K562 (cell line): ENCODE measurements at regions not wholly inside any gene's neighbourhood (a gene's known extent, or its start where the extent isn't known, plus 50 kb on each side); places are given as distances from the start of the nearest gene placed in this dataset.

Experiments used
- ATAC-seq: fragments of 200-7000 bp; cut with Tn5 transposase; 3 replicates; pipeline ENCODE4 v1.9.1; 2020; ENCODE audit warnings: moderate library complexity
- BruUV-seq: library from RNA; stranded (reverse); fragments of 400-500 nt; replicated peaks from 2 replicates; lab custom pipeline; 2021; lab: Mats Ljungman, UMichigan
- CTCF ChIA-PET: fragments of 300-600 bp; formaldehyde crosslinking; extraction: SDS; loops from one replicate; lab custom pipeline; 2021; ENCODE audit warnings: low intra/inter-chr PET ratio; lab: Yijun Ruan, JAX
- POLR2A ChIA-PET: fragments of 300-600, 350-650 bp; sonication (Branson Sonifier 250); formaldehyde crosslinking; extraction: SDS; loops from one replicate; lab custom pipeline; 2021; ENCODE audit warnings: antibody characterized with exemption, inconsistent platforms; lab: Yijun Ruan, JAX
- DNase-seq, 4 experiments: peaks; one replicate each; pipeline versions ENCODE4 v3.0.0 to v3.0.0-alpha.2; 2011 to 2018; ENCODE audit warnings: low spot score in 3 of 4, mixed read lengths in 3 of 4; ENCODE audit errors: extremely low read depth in 1 of 4
- FAIRE-seq: peaks from 2 replicates; lab custom pipeline; 2011; peaks lifted over from hg19 to GRCh38; lab: Jason Lieb, UNC
- H2AFZ ChIP-seq: 2 replicates; pipeline ENCODE4 v1.6.0; 2011; ENCODE audit warnings: low read depth, low read length, control low read depth, inconsistent platforms
- H3K27ac ChIP-seq: fragments of 200-600 bp; 3 replicates; pipeline ENCODE4 v1.8.0; 2011; ENCODE audit warnings: low read depth, mild to moderate bottlenecking, control low read depth, inconsistent platforms, low read length, moderate library complexity, mixed read lengths; ENCODE audit errors: extremely low read depth
- H3K27me3 ChIP-seq, 2 experiments: fragments of 300-600 bp in 1 of 2; 2 replicates in 1 of 2; 3 replicates in 1 of 2; pipeline versions ENCODE4 v1.6.0 to v1.8.0; 2011; ENCODE audit warnings: inconsistent platforms in 2 of 2, low read length in 2 of 2, mild to moderate bottlenecking in 1 of 2, mixed read lengths in 1 of 2, moderate library complexity in 1 of 2; ENCODE audit not compliant: control insufficient read depth in 2 of 2, insufficient read depth in 2 of 2
- H3K36me3 ChIP-seq: fragments of 300-600 bp; 3 replicates; pipeline ENCODE4 v1.8.0; 2011; ENCODE audit warnings: mild to moderate bottlenecking, low read length, inconsistent platforms; ENCODE audit not compliant: control insufficient read depth, insufficient read depth
- H3K4me1 ChIP-seq, 2 experiments: fragments of 200-600 bp in 1 of 2; replicated peaks in 1 of 2; 2 replicates in 1 of 2; 3 replicates in 1 of 2; pipeline versions ENCODE4 v1.5.1 to v1.8.0; 2011; ENCODE audit warnings: inconsistent platforms in 2 of 2, low read length in 2 of 2, mild to moderate bottlenecking in 1 of 2, mixed read lengths in 1 of 2, moderate library complexity in 1 of 2; ENCODE audit not compliant: control insufficient read depth in 2 of 2, insufficient read depth in 2 of 2
- H3K4me2 ChIP-seq: 2 replicates; pipeline ENCODE4 v1.6.1; 2011; ENCODE audit warnings: low read length, control low read depth, inconsistent platforms, mixed read lengths; ENCODE audit not compliant: insufficient read depth
- H3K4me3 ChIP-seq: fragments of 200-600 bp; sonication (generic), shearing (Covaris generic); 2 replicates; pipeline ENCODE4 v1.5.1; 2016; ENCODE audit warnings: control low read depth, inconsistent platforms
- H3K79me2 ChIP-seq: fragments of 200-600 bp; 3 replicates; pipeline ENCODE4 v1.8.0; 2011; ENCODE audit warnings: low read length, inconsistent platforms; ENCODE audit not compliant: control insufficient read depth, insufficient read depth
- H3K9ac ChIP-seq, 2 experiments: 2 replicates each; pipeline versions ENCODE4 v1.6.0 to v1.6.1; 2011; ENCODE audit warnings: low read depth in 2 of 2, low read length in 2 of 2, control low read depth in 1 of 2, inconsistent platforms in 1 of 2, mild to moderate bottlenecking in 1 of 2, mixed read lengths in 1 of 2; ENCODE audit not compliant: insufficient read depth in 1 of 2
- H3K9me1 ChIP-seq: one replicate; pipeline ENCODE4 v1.6.0; 2011; ENCODE audit warnings: inconsistent platforms, mild to moderate bottlenecking, low read length, moderate library complexity; ENCODE audit not compliant: control insufficient read depth, insufficient read depth
- H3K9me3 ChIP-seq: replicated peaks from 2 replicates; pipeline ENCODE4 v1.5.1; 2011; ENCODE audit warnings: low read depth, low read length, inconsistent platforms; ENCODE audit not compliant: control insufficient read depth, insufficient read depth
- H4K20me1 ChIP-seq: replicated peaks from 2 replicates; pipeline ENCODE4 v1.6.1; 2011; ENCODE audit warnings: low read length, inconsistent platforms, mixed read lengths; ENCODE audit not compliant: control insufficient read depth, insufficient read depth
- CUX1 ChIP-seq: fragments of 200-800 bp; sonication (Bioruptor generic); IDR thresholded peaks from 2 replicates; pipeline ENCODE4 v1.6.1; 2016; ENCODE audit warnings: missing genetic modification characterization, missing compliant biosample characterization
- ILF3 ChIP-seq: fragments of 450-650 bp; IDR thresholded peaks from 2 replicates; pipeline ENCODE4 v1.6.1; 2018; ENCODE audit warnings: antibody characterized with exemption, mild to moderate bottlenecking, moderate library complexity, borderline replicate concordance
- PPARD ChIP-seq: fragments of 250-450 bp; sonication (Bioruptor Pico); IDR thresholded peaks from 2 replicates; pipeline ENCODE4 v1.8.0; 2022; ENCODE audit warnings: inconsistent platforms, mild to moderate bottlenecking, moderate library complexity
- SNRNP70 ChIP-seq: fragments of 200-400 bp; formaldehyde crosslinking; optimal IDR thresholded peaks from 2 replicates; pipeline ENCODE3; 2017; ENCODE audit warnings: low read depth, low read length
- TEAD2 ChIP-seq: fragments of 450-650 bp; IDR thresholded peaks from 2 replicates; pipeline ENCODE4 v1.6.1; 2016; ENCODE audit warnings: missing genetic modification characterization, control low read depth, missing compliant biosample characterization
- ZNF175 ChIP-seq: fragments of 200-800 bp; sonication (Bioruptor generic); IDR thresholded peaks from 2 replicates; pipeline ENCODE4 v1.6.1; 2016; ENCODE audit warnings: low read depth, mild to moderate bottlenecking, missing genetic modification characterization, missing compliant biosample characterization
- WGBS: fragments of 100-300 bp; shearing (Covaris generic); methylation state at CpG from one replicate; pipeline ENCODE4 v1.1.6; 2016; ENCODE audit warnings: low coverage, mixed read lengths; ENCODE audit not compliant: insufficient coverage; ENCODE audit errors: missing lambda C conversion rate; 5-methylcytosine and 5-hydroxymethylcytosine counted together
- in situ Hi-C: fragments of 300-500 bp; cut with MboI; formaldehyde crosslinking; loops from 4 replicates; pipeline ENCODE4 v1.15.0; 2018; ENCODE audit warnings: inconsistent platforms, mixed read lengths
- intact Hi-C: fragments of 100-400 bp; cut with micrococcal nuclease; formaldehyde crosslinking; loops from 2 replicates; pipeline ENCODE4 v1.14.2; 2022

- Histone ChIP-seq H3K4me2 (no peak overlapping the region), H3K9me1 (no peaks in the 10 kb centered on the region), H3K27ac (no peak overlapping the region), H3K9me3 (no peaks in the 10 kb centered on the region), H3K4me1 (no peaks in the 10 kb centered on the region), H3K36me3 (no peaks in the 10 kb centered on the region), H3K4me3 (no peak overlapping the region), H2AFZ (no peak overlapping the region), H3K9ac (no peak overlapping the region), H3K27me3 (no peaks in the 10 kb centered on the region), H4K20me1 (no peaks in the 10 kb centered on the region), H3K79me2 (no peaks in the 10 kb centered on the region)
- DNase-seq (no peak), ATAC-seq (no peak), FAIRE-seq (no peak)
- ChIA-PET POLR2A (no interaction called here), CTCF (no interaction called here)
- no peak for TF ChIP-seq SNRNP70
- TF ChIP-seq ILF3: no peak
- TF ChIP-seq TEAD2 (tag): no peak
- TF ChIP-seq ZNF175 (CRISPR knock-in tag): no peak
- TF ChIP-seq CUX1 (CRISPR knock-in tag): no peak
- no peak for TF ChIP-seq PPARD (CRISPR knock-in tag)
- intact Hi-C loops (no loop called here), in situ Hi-C loops (no loop called here)
- no TSS peak for BruUV-seq
- WGBS: 0% methylated on average over 2 of the region's 2 CpGs
Measured at GRCh38 chr1:98374098-98374497, 287.4 kb upstream of the SNX7 start.
